HepG2 (cell line): ENCODE measurements at regions not wholly inside any gene's neighbourhood (a gene's known extent, or its start where the extent isn't known, plus 50 kb on each side); places are given as distances from the start of the nearest gene placed in this dataset.
A peak's percentile ranks its signal among the peaks of the same experiment; 100 is the strongest.

Experiments
- HNRNPL ChIP-seq: fragments of 200-400 bp; formaldehyde crosslinking; IDR thresholded peaks from 2 replicates; pipeline ENCODE4 v1.6.1; 2017; ENCODE audit warnings: mild to moderate bottlenecking, low read depth, low read length
- IRF9 ChIP-seq: sonication (generic); formaldehyde crosslinking; IDR thresholded peaks from 2 replicates; pipeline ENCODE4 v1.8.0; 2022; ENCODE audit warnings: missing genetic modification reagents, mild to moderate bottlenecking, borderline replicate concordance
- KLF13 ChIP-seq: sonication (generic); formaldehyde crosslinking; IDR thresholded peaks from 2 replicates; pipeline ENCODE4 v1.4.0; 2020; ENCODE audit warnings: mild to moderate bottlenecking, missing genetic modification reagents
- MAFF ChIP-seq: IDR thresholded peaks from 2 replicates; pipeline ENCODE4 v1.6.1; 2011; ENCODE audit warnings: low read depth, low read length, improper control_type of control experiment
- MZF1 ChIP-seq: sonication (generic); formaldehyde crosslinking; IDR thresholded peaks from 2 replicates; pipeline ENCODE4 v1.8.1; 2023; ENCODE audit warnings: mild to moderate bottlenecking, missing genetic modification reagents, borderline replicate concordance
- SRF ChIP-seq: IDR thresholded peaks from 2 replicates; pipeline ENCODE4 v1.6.1; 2011; ENCODE audit warnings: mild to moderate bottlenecking, low read depth, low read length, moderate library complexity
- TGIF2 ChIP-seq: IDR thresholded peaks from 2 replicates; pipeline ENCODE4 v1.6.1; 2016; ENCODE audit warnings: control low read depth, missing compliant biosample characterization
- YEATS4 ChIP-seq: sonication (generic); formaldehyde crosslinking; IDR thresholded peaks from 2 replicates; pipeline ENCODE4 v1.4.0; 2020; ENCODE audit warnings: missing genetic modification reagents, borderline replicate concordance
- ZBTB43 ChIP-seq: sonication (generic); formaldehyde crosslinking; conservative IDR thresholded peaks from 2 replicates; pipeline ENCODE4 v1.4.0; 2020; ENCODE audit warnings: missing genetic modification reagents
- ZFX ChIP-seq: sonication (generic); formaldehyde crosslinking; IDR thresholded peaks from 2 replicates; pipeline ENCODE4 v1.4.0; 2020; ENCODE audit warnings: mild to moderate bottlenecking, low read depth, missing genetic modification reagents, moderate library complexity
- ZMYM4 ChIP-seq: sonication (generic); formaldehyde crosslinking; IDR thresholded peaks from 2 replicates; pipeline ENCODE4 v1.8.1; 2023; ENCODE audit warnings: mild to moderate bottlenecking, missing genetic modification reagents
- ZNF460 ChIP-seq: sonication (generic); formaldehyde crosslinking; IDR thresholded peaks from 2 replicates; pipeline ENCODE4 v1.5.1; 2020; ENCODE audit warnings: missing genetic modification reagents, mild to moderate bottlenecking, borderline replicate concordance
- ZNF530 ChIP-seq: sonication (generic); formaldehyde crosslinking; IDR thresholded peaks from 2 replicates; pipeline ENCODE4 v1.5.0; 2020; ENCODE audit warnings: low read depth, mild to moderate bottlenecking, missing genetic modification reagents
- ZSCAN30 ChIP-seq: sonication (generic); formaldehyde crosslinking; IDR thresholded peaks from 2 replicates; pipeline ENCODE4 v1.5.0; 2020; ENCODE audit warnings: mild to moderate bottlenecking, missing genetic modification reagents
- TF ChIP-seq, protein P1 (sequence below): sonication (generic); formaldehyde crosslinking; IDR thresholded peaks from 2 replicates; pipeline ENCODE4 v1.5.1; 2020; ENCODE audit warnings: missing genetic modification reagents, mild to moderate bottlenecking, borderline replicate concordance
- TF ChIP-seq, protein P2 (sequence below): IDR thresholded peaks from 2 replicates; pipeline ENCODE4 v1.6.1; 2016; ENCODE audit warnings: mild to moderate bottlenecking, missing biosample characterization, missing genetic modification reagents
- TF ChIP-seq, protein P3 (sequence below): sonication (generic); formaldehyde crosslinking; IDR thresholded peaks from 2 replicates; pipeline ENCODE4 v1.5.1; 2020; ENCODE audit warnings: mild to moderate bottlenecking, missing genetic modification reagents, moderate library complexity

- no peak for TF ChIP-seq MZF1 (CRISPR knock-in tag)
- TF ChIP-seq, protein P1, sequence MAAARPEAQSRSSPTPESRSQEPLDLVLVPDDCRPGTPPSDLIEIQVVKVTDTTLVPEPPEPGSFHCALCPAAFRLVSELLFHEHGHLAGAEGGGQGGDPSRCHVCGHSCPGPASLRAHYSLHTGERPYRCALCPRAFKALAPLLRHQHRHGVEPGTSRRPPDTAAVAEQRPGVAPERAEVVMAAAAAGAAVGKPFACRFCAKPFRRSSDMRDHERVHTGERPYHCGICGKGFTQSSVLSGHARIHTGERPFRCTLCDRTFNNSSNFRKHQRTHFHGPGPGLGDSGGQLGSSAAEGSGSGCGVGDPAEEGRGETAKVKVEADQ (CRISPR knock-in tag): peak; percentile 78; the same call in 1 of the 2 replicates
- TF ChIP-seq ZNF460 (CRISPR knock-in tag): no peak
- peak; percentile 29; the same call in 1 of the 2 replicates for TF ChIP-seq ZFX
- TF ChIP-seq SRF: no peak
- TF ChIP-seq KLF13 (CRISPR knock-in tag): no peak
- TF ChIP-seq, protein P2, sequence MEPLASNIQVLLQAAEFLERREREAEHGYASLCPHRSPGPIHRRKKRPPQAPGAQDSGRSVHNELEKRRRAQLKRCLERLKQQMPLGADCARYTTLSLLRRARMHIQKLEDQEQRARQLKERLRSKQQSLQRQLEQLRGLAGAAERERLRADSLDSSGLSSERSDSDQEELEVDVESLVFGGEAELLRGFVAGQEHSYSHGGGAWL (CRISPR knock-in tag): peak; percentile 51; the same call in 1 of the 2 replicates
- no peak for TF ChIP-seq ZNF530 (CRISPR knock-in tag)
- TF ChIP-seq IRF9 (CRISPR knock-in tag): peak; percentile 47; the same call in 1 of the 2 replicates
- peak; percentile 48 for TF ChIP-seq YEATS4 (CRISPR knock-in tag)
- TF ChIP-seq TGIF2 (CRISPR knock-in tag): no peak
- no peak for TF ChIP-seq MAFF
- no peak for TF ChIP-seq ZSCAN30 (CRISPR knock-in tag)
- peak; percentile 56 for TF ChIP-seq HNRNPL
- no peak for TF ChIP-seq ZBTB43
- TF ChIP-seq, protein P3, sequence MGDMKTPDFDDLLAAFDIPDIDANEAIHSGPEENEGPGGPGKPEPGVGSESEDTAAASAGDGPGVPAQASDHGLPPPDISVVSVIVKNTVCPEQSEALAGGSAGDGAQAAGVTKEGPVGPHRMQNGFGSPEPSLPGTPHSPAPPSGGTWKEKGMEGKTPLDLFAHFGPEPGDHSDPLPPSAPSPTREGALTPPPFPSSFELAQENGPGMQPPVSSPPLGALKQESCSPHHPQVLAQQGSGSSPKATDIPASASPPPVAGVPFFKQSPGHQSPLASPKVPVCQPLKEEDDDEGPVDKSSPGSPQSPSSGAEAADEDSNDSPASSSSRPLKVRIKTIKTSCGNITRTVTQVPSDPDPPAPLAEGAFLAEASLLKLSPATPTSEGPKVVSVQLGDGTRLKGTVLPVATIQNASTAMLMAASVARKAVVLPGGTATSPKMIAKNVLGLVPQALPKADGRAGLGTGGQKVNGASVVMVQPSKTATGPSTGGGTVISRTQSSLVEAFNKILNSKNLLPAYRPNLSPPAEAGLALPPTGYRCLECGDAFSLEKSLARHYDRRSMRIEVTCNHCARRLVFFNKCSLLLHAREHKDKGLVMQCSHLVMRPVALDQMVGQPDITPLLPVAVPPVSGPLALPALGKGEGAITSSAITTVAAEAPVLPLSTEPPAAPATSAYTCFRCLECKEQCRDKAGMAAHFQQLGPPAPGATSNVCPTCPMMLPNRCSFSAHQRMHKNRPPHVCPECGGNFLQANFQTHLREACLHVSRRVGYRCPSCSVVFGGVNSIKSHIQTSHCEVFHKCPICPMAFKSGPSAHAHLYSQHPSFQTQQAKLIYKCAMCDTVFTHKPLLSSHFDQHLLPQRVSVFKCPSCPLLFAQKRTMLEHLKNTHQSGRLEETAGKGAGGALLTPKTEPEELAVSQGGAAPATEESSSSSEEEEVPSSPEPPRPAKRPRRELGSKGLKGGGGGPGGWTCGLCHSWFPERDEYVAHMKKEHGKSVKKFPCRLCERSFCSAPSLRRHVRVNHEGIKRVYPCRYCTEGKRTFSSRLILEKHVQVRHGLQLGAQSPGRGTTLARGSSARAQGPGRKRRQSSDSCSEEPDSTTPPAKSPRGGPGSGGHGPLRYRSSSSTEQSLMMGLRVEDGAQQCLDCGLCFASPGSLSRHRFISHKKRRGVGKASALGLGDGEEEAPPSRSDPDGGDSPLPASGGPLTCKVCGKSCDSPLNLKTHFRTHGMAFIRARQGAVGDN (CRISPR knock-in tag): peak; percentile 93
- peak; percentile 56; the same call in 1 of the 2 replicates for TF ChIP-seq ZMYM4 (CRISPR knock-in tag)
Observed at GRCh38 chr3:15860014-15860934, 62.5 kb upstream of the ANKRD28 start (continued).
